Neural crest cell (in vitro differentiated cells): ENCODE measurements at regions not wholly inside any gene's neighbourhood (a gene's known extent, or its start where the extent isn't known, plus 50 kb on each side); places are given as distances from the start of the nearest gene placed in this dataset.

Source experiments
- DNase-seq: peaks from one replicate; pipeline ENCODE4 v3.0.0; 2021; ENCODE audit warnings: low read depth, mixed read lengths, low spot score
- H3K27ac Mint-ChIP-seq: one replicate; pipeline ENCODE4 v1.8.0; 2021; ENCODE audit warnings: mild to moderate bottlenecking, mixed read lengths; ENCODE audit not compliant: unreplicated experiment
- H3K27me3 Mint-ChIP-seq: 2 replicates; pipeline ENCODE4 v1.8.0; 2021; ENCODE audit warnings: low read depth, mild to moderate bottlenecking, mixed read lengths
- H3K36me3 Mint-ChIP-seq: 2 replicates; pipeline ENCODE4 v1.8.0; 2021; ENCODE audit warnings: low read depth, mild to moderate bottlenecking, mixed read lengths
- H3K4me1 Mint-ChIP-seq: 2 replicates; pipeline ENCODE4 v1.8.0; 2021; ENCODE audit warnings: mixed read lengths
- H3K4me3 Mint-ChIP-seq: one replicate; pipeline ENCODE4 v1.8.0; 2021; ENCODE audit warnings: mild to moderate bottlenecking, mixed read lengths
- H3K9me3 Mint-ChIP-seq: 2 replicates; pipeline ENCODE4 v1.8.0; 2021; ENCODE audit warnings: mixed read lengths
- TF ChIP-seq, protein P1 (sequence below): fragments of 200-600 bp; sonication (generic); conservative IDR thresholded peaks from 2 replicates; pipeline ENCODE4 v1.5.0; 2021; ENCODE audit warnings: antibody characterized with exemption, mild to moderate bottlenecking

GRCh38 chr1:59229138-59229537 lies 67.8 kb upstream of the FGGY start:
- H3K27ac Mint-ChIP-seq, result no peak overlapping the region
- no peak for DNase-seq
- H3K27me3 Mint-ChIP-seq, result no peaks in the 10 kb centered on the region
- peaks cover 5% of the 10 kb centered on the region for H3K4me1 Mint-ChIP-seq
- H3K4me3 Mint-ChIP-seq, result no peak overlapping the region
- TF ChIP-seq, protein P1, sequence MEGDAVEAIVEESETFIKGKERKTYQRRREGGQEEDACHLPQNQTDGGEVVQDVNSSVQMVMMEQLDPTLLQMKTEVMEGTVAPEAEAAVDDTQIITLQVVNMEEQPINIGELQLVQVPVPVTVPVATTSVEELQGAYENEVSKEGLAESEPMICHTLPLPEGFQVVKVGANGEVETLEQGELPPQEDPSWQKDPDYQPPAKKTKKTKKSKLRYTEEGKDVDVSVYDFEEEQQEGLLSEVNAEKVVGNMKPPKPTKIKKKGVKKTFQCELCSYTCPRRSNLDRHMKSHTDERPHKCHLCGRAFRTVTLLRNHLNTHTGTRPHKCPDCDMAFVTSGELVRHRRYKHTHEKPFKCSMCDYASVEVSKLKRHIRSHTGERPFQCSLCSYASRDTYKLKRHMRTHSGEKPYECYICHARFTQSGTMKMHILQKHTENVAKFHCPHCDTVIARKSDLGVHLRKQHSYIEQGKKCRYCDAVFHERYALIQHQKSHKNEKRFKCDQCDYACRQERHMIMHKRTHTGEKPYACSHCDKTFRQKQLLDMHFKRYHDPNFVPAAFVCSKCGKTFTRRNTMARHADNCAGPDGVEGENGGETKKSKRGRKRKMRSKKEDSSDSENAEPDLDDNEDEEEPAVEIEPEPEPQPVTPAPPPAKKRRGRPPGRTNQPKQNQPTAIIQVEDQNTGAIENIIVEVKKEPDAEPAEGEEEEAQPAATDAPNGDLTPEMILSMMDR, result no peak
- H3K9me3 Mint-ChIP-seq, result peaks cover 5% of the 10 kb centered on the region
- no peaks in the 10 kb centered on the region for H3K36me3 Mint-ChIP-seq

DNA sequence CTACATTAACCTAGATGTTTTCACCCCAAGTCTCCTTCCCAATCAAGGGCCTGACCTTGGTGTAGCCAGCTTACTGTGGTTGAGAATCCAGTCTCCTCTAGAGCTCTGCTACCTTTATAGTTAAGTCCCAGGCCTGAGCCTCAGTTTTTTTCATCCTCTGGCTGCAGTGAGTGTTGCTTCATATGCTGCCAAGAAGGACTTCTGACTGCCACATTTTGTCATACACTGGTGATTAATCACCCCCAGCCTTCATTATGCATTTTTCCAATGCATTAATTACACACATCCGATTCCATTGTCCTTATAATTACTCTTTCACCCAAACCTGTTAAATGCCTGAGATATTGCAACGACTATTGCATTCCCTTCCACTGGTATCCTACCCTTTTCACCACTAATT lies 66.3 kb upstream of the FGGY start:
- H3K36me3 Mint-ChIP-seq, result no peaks in the 10 kb centered on the region
- H3K9me3 Mint-ChIP-seq, result peaks cover 5% of the 10 kb centered on the region
- H3K27ac Mint-ChIP-seq, result no peak overlapping the region
- TF ChIP-seq, protein P1, result no peak
- no peaks in the 10 kb centered on the region for H3K27me3 Mint-ChIP-seq
- peaks cover 5% of the 10 kb centered on the region for H3K4me1 Mint-ChIP-seq
- H3K4me3 Mint-ChIP-seq, result no peak overlapping the region
- no peak for DNase-seq

DNA sequence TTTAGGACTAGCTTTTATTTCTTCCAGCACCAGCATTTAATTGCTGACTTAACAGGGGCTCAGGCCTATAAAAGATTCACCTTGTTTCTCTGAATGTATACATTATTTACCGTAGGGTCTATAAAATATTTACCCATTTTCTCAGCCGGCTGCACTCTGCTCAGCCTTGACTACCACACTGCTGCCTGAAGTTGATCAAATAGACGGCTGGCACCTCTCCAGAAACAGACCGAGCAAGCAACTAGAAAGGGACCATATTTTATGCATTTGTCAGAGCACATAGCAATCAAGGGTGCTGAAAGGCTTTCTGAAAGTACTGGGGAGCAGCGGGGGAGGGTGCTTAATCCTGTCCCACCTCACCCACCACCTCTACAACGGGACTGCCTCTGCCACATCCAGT lies 64.7 kb upstream of the FGGY start:
- DNase-seq, result no peak
- Mint-ChIP-seq H3K27me3 (no peaks in the 10 kb centered on the region), H3K4me3 (no peak overlapping the region), H3K9me3 (peaks cover 5% of the 10 kb centered on the region), H3K27ac (no peak overlapping the region), H3K4me1 (peaks cover 11% of the 10 kb centered on the region), H3K36me3 (no peaks in the 10 kb centered on the region)
- TF ChIP-seq, protein P1, result no peak

DNA sequence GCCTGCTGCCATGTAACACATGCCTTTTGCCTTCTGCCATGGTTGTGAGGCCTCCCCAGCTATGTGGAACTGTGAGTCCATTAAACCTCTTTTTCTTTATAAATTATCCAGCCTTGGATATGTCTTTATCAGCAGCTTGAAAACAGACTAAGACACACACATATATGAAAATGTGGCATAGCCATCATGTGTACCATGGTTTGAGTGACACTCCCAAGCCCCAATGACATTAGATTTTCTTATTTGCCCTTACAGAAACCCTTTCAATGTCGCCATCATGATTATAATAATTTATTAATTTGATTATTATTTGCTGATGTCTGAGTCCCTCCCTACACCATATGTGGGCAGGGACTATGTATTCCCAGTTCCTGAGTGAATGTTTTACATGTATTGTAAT lies 63.5 kb upstream of the FGGY start:
- TF ChIP-seq, protein P1, result no peak
- no peak for DNase-seq
- H3K9me3 Mint-ChIP-seq, result peaks cover 5% of the 10 kb centered on the region
- H3K36me3 Mint-ChIP-seq, result no peaks in the 10 kb centered on the region
- peaks cover 15% of the 10 kb centered on the region for H3K4me1 Mint-ChIP-seq
- H3K27ac Mint-ChIP-seq, result no peak overlapping the region
- H3K27me3 Mint-ChIP-seq, result no peaks in the 10 kb centered on the region
- H3K4me3 Mint-ChIP-seq, result no peak overlapping the region

- no peaks in the 10 kb centered on the region for H3K36me3 Mint-ChIP-seq
- H3K9me3 Mint-ChIP-seq, result no peaks in the 10 kb centered on the region
- TF ChIP-seq, protein P1, result no peak
- H3K27me3 Mint-ChIP-seq, result no peaks in the 10 kb centered on the region
- H3K4me1 Mint-ChIP-seq, result peaks cover 15% of the 10 kb centered on the region
- no peak for DNase-seq
- no peak overlapping the region for H3K4me3 Mint-ChIP-seq
- H3K27ac Mint-ChIP-seq, result no peak overlapping the region
Measured at GRCh38 chr1:59236721-59237545, 60.0 kb upstream of the FGGY start.
